ENCODE measurements at regions not wholly inside any gene's neighbourhood (a gene's known extent, or its start where the extent isn't known, plus 50 kb on each side); places are given as distances from the start of the nearest gene placed in this dataset.

DNA sequence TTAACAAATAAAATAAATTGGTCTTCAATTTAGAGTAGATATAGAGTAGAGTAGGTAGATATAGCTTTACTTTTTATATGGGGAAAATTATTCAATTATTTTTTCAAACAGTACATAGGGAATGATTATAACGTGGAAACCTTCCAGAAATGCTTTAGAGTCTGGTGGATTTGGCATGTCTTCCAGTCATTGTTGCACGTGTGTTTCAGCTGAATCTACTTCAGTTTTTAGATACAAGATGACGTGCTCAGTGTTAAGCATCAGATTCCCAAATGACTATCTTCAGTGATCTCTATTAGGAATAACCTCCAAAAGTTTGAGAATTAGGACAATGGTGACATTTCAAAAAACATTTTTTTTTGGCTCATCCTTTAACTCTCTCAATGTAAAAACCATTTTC is 616.9 kb downstream of the ANKRD50 start:
- intact Hi-C loops (cut with DNase I): no loop called here
- TF ChIP-seq EP300 (IDR thresholded peaks at IDR 0.05) (no peak), POLR2A (IDR thresholded peaks at IDR 0.05) (no peak), POLR2AphosphoS5 (IDR thresholded peaks at IDR 0.05) (no peak)
- TF ChIP-seq, protein P1, sequence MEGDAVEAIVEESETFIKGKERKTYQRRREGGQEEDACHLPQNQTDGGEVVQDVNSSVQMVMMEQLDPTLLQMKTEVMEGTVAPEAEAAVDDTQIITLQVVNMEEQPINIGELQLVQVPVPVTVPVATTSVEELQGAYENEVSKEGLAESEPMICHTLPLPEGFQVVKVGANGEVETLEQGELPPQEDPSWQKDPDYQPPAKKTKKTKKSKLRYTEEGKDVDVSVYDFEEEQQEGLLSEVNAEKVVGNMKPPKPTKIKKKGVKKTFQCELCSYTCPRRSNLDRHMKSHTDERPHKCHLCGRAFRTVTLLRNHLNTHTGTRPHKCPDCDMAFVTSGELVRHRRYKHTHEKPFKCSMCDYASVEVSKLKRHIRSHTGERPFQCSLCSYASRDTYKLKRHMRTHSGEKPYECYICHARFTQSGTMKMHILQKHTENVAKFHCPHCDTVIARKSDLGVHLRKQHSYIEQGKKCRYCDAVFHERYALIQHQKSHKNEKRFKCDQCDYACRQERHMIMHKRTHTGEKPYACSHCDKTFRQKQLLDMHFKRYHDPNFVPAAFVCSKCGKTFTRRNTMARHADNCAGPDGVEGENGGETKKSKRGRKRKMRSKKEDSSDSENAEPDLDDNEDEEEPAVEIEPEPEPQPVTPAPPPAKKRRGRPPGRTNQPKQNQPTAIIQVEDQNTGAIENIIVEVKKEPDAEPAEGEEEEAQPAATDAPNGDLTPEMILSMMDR (IDR thresholded peaks at IDR 0.05): no peak
- no peak for DNase-seq
- H3K4me3 ChIP-seq: no peak overlapping the region
- H3K36me3 ChIP-seq: no peaks in the 10 kb centered on the region
- 76 to 78% methylated on average over 3 of the region's 3 CpGs for WGBS, 2 donors
- H3K9me3 ChIP-seq: no peaks in the 10 kb centered on the region
- no peaks in the 10 kb centered on the region for H3K27me3 ChIP-seq
- H3K4me1 ChIP-seq: no peaks in the 10 kb centered on the region
- H3K27ac ChIP-seq: no peak overlapping the region

DNA sequence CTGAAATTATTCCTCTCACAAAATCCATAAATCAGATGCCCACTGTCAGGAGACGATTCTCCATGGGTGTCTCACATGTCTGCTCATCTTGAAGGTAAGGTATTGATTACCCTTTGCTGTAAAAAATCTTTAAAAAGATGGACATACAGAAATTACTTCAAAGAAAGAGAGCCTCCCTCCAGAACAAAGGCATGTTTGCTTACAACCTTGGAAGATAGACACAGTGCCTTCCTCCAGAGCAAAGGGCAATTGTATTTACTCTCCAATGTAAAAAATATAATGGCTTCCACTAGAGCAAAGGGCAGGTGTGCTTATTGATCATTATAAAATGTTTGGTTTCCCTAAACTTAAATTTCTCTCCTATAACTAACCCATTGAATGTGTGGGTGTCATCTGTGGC is 616.2 kb downstream of the ANKRD50 start:
- intact Hi-C loops (cut with DNase I): no loop called here
- WGBS, 2 donors: 23 to 58% methylated on average over 1 of the region's 1 CpG
- Histone ChIP-seq H3K4me3 (no peak overlapping the region), H3K27ac (no peak overlapping the region), H3K4me1 (no peaks in the 10 kb centered on the region), H3K27me3 (no peaks in the 10 kb centered on the region), H3K36me3 (no peaks in the 10 kb centered on the region), H3K9me3 (no peaks in the 10 kb centered on the region)
- no peak for TF ChIP-seq POLR2AphosphoS5 (IDR thresholded peaks at IDR 0.05)
- no peak for TF ChIP-seq EP300 (IDR thresholded peaks at IDR 0.05)
- no peak for TF ChIP-seq POLR2A (IDR thresholded peaks at IDR 0.05)
- TF ChIP-seq, protein P1 (IDR thresholded peaks at IDR 0.05): no peak
- no peak for DNase-seq

DNA sequence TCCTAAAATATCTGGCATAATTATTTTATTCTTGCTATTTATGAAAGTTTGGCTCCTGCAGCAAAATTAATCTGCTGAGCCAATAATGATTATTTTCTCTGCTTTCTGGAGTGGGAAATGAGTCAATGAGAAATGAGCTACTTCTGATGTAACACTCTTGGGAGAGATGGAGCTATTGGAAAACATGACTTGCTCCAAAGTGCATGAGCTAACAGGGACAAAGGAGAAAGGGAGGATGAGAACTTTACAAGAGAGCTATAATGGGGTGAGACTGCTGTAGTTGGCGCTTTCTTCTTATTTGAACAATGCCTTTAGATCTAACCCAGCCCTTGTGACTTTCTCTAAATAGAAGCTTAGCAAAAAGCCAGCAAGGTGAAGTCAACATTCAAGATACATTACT is 615.1 kb downstream of the ANKRD50 start:
- Histone ChIP-seq H3K9me3 (no peaks in the 10 kb centered on the region), H3K4me3 (no peak overlapping the region), H3K4me1 (no peaks in the 10 kb centered on the region), H3K27ac (no peak overlapping the region), H3K36me3 (no peaks in the 10 kb centered on the region), H3K27me3 (no peaks in the 10 kb centered on the region)
- TF ChIP-seq POLR2A (IDR thresholded peaks at IDR 0.05) (no peak), EP300 (IDR thresholded peaks at IDR 0.05) (no peak), POLR2AphosphoS5 (IDR thresholded peaks at IDR 0.05) (no peak)
- TF ChIP-seq, protein P1 (IDR thresholded peaks at IDR 0.05): no peak
- WGBS, 2 donors: 89% methylated on average over 1 of the region's 1 CpG
- DNase-seq: no peak
- intact Hi-C loops (cut with DNase I): no loop called here

DNA sequence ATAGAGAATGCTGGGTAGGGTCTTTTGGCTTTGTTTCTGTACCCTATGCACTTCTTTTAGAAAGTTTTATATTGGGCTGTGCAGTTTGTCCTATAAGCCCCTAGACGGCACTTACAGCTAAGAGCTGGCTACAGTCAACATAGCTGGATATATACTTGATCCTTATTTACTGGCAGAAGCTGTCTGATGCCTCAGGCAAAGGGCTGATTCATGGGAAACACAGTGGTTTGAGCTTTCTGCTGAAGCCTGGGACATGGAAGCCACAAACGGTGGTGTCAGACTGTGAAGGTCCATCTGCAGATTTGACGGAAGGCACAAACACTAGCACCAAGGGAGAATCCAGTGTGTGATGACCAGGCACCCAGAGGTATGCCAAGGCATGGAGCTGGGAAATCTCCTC is 608.4 kb downstream of the ANKRD50 start:
- H3K36me3 ChIP-seq: no peaks in the 10 kb centered on the region
- H3K27me3 ChIP-seq: no peaks in the 10 kb centered on the region
- peaks cover 0 to 2% (median 0%) of the 10 kb centered on the region in 4 donors for H3K9me3 ChIP-seq
- WGBS, 2 donors: 89 to 94% methylated on average over 3 of the region's 3 CpGs
- H3K27ac ChIP-seq: no peak overlapping the region
- TF ChIP-seq EP300 (IDR thresholded peaks at IDR 0.05) (no peak), POLR2A (IDR thresholded peaks at IDR 0.05) (no peak), POLR2AphosphoS5 (IDR thresholded peaks at IDR 0.05) (no peak)
- TF ChIP-seq, protein P1 (IDR thresholded peaks at IDR 0.05): no peak
- no peak for DNase-seq
- H3K4me3 ChIP-seq: no peak overlapping the region
- intact Hi-C loops (cut with DNase I): no loop called here
- H3K4me1 ChIP-seq: no peaks in the 10 kb centered on the region

DNA sequence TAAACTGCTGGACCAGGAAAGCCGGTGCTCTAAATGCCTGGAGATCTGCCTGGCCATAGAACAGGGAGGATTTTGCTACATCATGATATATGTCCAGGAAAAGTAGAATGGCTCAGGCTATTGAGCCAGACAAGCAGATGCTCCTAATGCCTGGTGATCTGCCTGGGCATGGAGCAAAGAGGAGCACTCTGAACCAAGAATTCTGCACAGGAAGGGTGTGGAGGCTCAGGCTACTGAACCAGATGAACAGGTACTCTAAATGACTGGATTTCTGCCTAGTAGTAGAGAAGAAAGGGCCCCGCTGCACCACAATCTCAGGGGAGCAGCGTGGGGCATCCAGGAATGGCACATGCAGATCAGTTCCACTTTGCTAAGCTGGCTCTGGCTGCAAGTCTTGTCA is 607.9 kb downstream of the ANKRD50 start:
- intact Hi-C loops (cut with DNase I): loop anchor here (5.0 kb wide), 1 partner anchor 332 kb away; no protein-coding TSS in a partner anchor
- no peak for TF ChIP-seq POLR2A (IDR thresholded peaks at IDR 0.05)
- no peak for TF ChIP-seq POLR2AphosphoS5 (IDR thresholded peaks at IDR 0.05)
- TF ChIP-seq, protein P1 (IDR thresholded peaks at IDR 0.05): no peak
- TF ChIP-seq EP300 (IDR thresholded peaks at IDR 0.05): no peak
- DNase-seq: no peak
- WGBS, 2 donors: 80 to 88% methylated on average over 3 of the region's 3 CpGs
- no peaks in the 10 kb centered on the region for H3K4me1 ChIP-seq
- H3K27me3 ChIP-seq: no peaks in the 10 kb centered on the region
- no peak overlapping the region for H3K27ac ChIP-seq
- no peak overlapping the region for H3K4me3 ChIP-seq
- no peaks in the 10 kb centered on the region for H3K36me3 ChIP-seq
- H3K9me3 ChIP-seq: peaks cover 0 to 2% (median 0%) of the 10 kb centered on the region in 4 donors

All from sigmoid colon (tissue), 6 donors.